ENCODE measurements at regions not wholly inside any gene's neighbourhood (a gene's known extent, or its start where the extent isn't known, plus 50 kb on each side); places are given as distances from the start of the nearest gene placed in this dataset.
A peak's percentile ranks its signal among the peaks of the same experiment; 100 is the strongest.
"Not testable (repeated sequence)": the region's sequence is repeated elsewhere in the genome, so short reads cannot be mapped to it uniquely, and the experiment has no call there.

DNA sequence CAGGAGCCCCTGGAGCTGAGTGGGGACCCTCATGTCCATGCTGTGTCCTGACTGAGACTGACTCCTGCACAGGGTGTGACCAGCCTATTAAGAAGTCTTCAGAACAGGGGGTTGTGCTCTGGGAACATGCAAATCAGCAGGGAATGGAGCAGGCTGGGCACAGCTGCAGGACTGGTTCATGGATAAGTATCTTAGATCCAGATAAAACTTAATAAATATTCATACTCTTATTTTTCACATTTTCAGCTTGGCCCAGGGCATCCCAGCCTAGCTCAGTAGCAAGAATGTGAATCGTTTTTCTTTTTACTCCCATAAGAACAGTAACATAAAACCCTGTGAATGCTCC lies 479.7 kb downstream of the RPIA start:
- H3K27ac Mint-ChIP-seq; H3K9me3 Mint-ChIP-seq (ENCODE audit: low read depth); POLR2A ChIA-PET; ATAC-seq; intact Hi-C loops (cut with DNase I, micrococcal nuclease); H3K27me3 Mint-ChIP-seq; H3K4me1 Mint-ChIP-seq; CTCF ChIA-PET; H3K4me3 Mint-ChIP-seq; H3K36me3 Mint-ChIP-seq (ENCODE audit: low read depth); DNase-seq: not testable (repeated sequence)

DNA sequence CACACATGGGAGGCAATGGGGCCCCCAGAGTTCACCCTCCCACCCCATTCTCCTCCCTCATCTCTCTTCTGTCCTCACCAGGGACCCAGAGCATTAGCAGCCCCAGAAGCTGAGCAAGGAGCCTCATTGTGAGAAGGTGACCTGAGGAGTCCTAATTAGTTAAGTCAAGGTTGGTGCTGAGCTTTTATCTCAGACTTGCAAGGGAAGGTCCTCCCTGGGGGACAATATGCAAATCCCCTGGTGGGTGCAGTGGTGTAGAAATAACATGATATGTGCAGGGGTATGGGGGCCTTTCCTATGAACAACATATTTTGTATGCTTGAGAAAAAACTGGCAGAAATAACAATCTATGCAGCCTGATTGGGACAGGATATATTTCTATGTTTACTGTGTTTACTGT lies 485.5 kb downstream of the RPIA start:
- ATAC-seq; POLR2A ChIA-PET; H3K27ac Mint-ChIP-seq; intact Hi-C loops (cut with DNase I, micrococcal nuclease); H3K4me1 Mint-ChIP-seq; H3K4me3 Mint-ChIP-seq; DNase-seq; H3K27me3 Mint-ChIP-seq; H3K36me3 Mint-ChIP-seq (ENCODE audit: low read depth); H3K9me3 Mint-ChIP-seq (ENCODE audit: low read depth); CTCF ChIA-PET: not testable (repeated sequence)

GRCh38 chr2:89182221-89182620 lies 490.7 kb downstream of the RPIA start:
- POLR2A ChIA-PET; H3K4me1 Mint-ChIP-seq; intact Hi-C loops (cut with DNase I, micrococcal nuclease); H3K9me3 Mint-ChIP-seq (ENCODE audit: low read depth); ATAC-seq; H3K27ac Mint-ChIP-seq; H3K27me3 Mint-ChIP-seq; CTCF ChIA-PET; DNase-seq; H3K36me3 Mint-ChIP-seq (ENCODE audit: low read depth); H3K4me3 Mint-ChIP-seq: not testable (repeated sequence)

GRCh38 chr2:89184746-89185145 lies 493.3 kb downstream of the RPIA start:
- H3K9me3 Mint-ChIP-seq (ENCODE audit: low read depth); DNase-seq; CTCF ChIA-PET; H3K27me3 Mint-ChIP-seq; H3K4me3 Mint-ChIP-seq; POLR2A ChIA-PET; H3K36me3 Mint-ChIP-seq (ENCODE audit: low read depth); ATAC-seq; intact Hi-C loops (cut with DNase I, micrococcal nuclease); H3K27ac Mint-ChIP-seq; H3K4me1 Mint-ChIP-seq: not testable (repeated sequence)

DNA sequence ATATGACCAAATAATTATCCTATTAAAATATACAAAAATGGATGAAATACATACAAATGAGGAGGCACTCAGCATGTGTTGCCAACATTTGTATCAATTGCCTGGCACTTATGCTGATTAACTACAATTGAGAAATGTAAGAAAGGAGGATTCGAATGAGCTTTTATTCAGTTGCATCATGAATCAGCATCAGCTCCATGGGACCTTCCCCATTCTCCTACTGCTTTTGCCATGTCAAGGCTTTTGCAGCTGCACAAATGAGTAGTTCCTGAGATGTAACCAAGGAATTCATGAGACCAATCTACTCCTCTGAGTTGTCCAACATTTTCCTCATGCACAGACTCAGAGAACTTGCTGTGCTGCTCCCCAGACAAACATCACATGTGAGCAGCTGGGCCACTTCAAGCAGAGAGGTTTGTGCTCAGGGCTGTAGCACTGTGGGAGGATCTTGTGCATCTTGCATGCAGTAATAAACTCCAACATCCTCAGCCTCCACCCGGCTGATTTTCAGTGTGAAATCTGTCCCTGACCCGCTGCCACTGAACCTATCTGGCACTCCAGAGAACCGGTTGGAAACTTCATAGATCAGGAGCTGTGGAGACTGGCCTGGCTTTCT lies 504.3 kb downstream of the RPIA start:
- H3K36me3 Mint-ChIP-seq (ENCODE audit: low read depth); intact Hi-C loops (cut with DNase I, micrococcal nuclease): not testable (repeated sequence)

GRCh38 chr2:89196719-89197118 lies 505.2 kb downstream of the RPIA start:
- H3K9me3 Mint-ChIP-seq (ENCODE audit: low read depth); H3K27me3 Mint-ChIP-seq; ATAC-seq; POLR2A ChIA-PET; H3K36me3 Mint-ChIP-seq (ENCODE audit: low read depth); CTCF ChIA-PET; H3K4me1 Mint-ChIP-seq; H3K4me3 Mint-ChIP-seq; H3K27ac Mint-ChIP-seq; intact Hi-C loops (cut with DNase I, micrococcal nuclease); DNase-seq: not testable (repeated sequence)

More for the DNA sequence above, 504.3 kb downstream of the RPIA start:
- CTCF ChIA-PET; POLR2A ChIA-PET; H3K27me3 Mint-ChIP-seq; H3K4me3 Mint-ChIP-seq; H3K9me3 Mint-ChIP-seq (ENCODE audit: low read depth); DNase-seq; H3K4me1 Mint-ChIP-seq; ATAC-seq; H3K27ac Mint-ChIP-seq: not testable (repeated sequence)

- H3K27me3 Mint-ChIP-seq; H3K27ac Mint-ChIP-seq; intact Hi-C loops (cut with DNase I, micrococcal nuclease); ATAC-seq; H3K36me3 Mint-ChIP-seq (ENCODE audit: low read depth); POLR2A ChIA-PET; CTCF ChIA-PET; H3K4me1 Mint-ChIP-seq; H3K9me3 Mint-ChIP-seq (ENCODE audit: low read depth); DNase-seq; H3K4me3 Mint-ChIP-seq: not testable (repeated sequence)
Measured at GRCh38 chr2:89198026-89198425, 506.6 kb downstream of the RPIA start.

DNA sequence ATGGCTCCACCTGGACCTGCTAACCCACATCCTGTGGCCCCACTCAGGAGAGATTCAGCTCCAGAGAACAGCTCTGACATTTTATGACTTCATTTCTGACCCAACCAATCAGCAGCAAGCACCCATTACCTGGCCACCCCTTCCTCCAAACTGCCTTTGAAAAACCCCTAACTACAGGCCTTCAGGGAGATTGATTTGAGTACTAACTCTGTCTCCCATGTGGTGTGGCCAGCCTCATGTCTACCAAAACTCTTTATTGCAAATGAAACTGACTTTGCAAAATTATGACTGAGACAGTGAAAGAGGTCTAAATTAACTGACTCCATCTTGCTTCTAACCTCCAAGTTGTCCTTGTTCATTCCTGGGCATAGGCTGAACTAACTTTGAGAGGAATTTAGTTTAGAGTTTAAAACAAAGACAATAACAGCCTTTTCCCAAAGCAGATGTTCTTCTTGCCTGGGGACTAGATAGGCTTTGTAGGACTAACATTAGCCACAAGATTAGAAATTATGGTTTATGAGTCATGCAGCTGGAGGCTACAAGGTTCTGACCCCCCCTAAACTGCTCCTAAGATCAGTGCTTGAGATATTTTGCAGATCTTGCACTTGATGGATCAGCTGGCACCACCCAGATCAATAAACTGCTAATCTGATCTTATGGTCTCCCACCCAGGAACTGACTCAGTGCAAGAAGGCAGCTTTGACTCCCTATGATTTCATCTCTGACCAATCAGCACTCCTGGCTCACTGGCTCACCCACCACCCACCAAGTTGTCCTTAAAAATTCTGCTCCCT lies 508.2 kb downstream of the RPIA start:
- ATAC-seq; H3K36me3 Mint-ChIP-seq (ENCODE audit: low read depth); intact Hi-C loops (cut with DNase I, micrococcal nuclease); H3K9me3 Mint-ChIP-seq (ENCODE audit: low read depth); DNase-seq; POLR2A ChIA-PET; H3K27me3 Mint-ChIP-seq; H3K27ac Mint-ChIP-seq; H3K4me1 Mint-ChIP-seq; H3K4me3 Mint-ChIP-seq; CTCF ChIA-PET: not testable (repeated sequence)

GRCh38 chr2:89200247-89200527 lies 508.7 kb downstream of the RPIA start:
- ATAC-seq; H3K4me3 Mint-ChIP-seq; POLR2A ChIA-PET; CTCF ChIA-PET; H3K36me3 Mint-ChIP-seq (ENCODE audit: low read depth); H3K27ac Mint-ChIP-seq; intact Hi-C loops (cut with DNase I, micrococcal nuclease); H3K4me1 Mint-ChIP-seq; H3K27me3 Mint-ChIP-seq; H3K9me3 Mint-ChIP-seq (ENCODE audit: low read depth): not testable (repeated sequence)
- DNase-seq, result peak; percentile 5

GRCh38 chr2:89202518-89202917 lies 511.0 kb downstream of the RPIA start:
- ATAC-seq; H3K27ac Mint-ChIP-seq; CTCF ChIA-PET; POLR2A ChIA-PET; DNase-seq; H3K4me1 Mint-ChIP-seq; intact Hi-C loops (cut with DNase I, micrococcal nuclease); H3K27me3 Mint-ChIP-seq; H3K9me3 Mint-ChIP-seq (ENCODE audit: low read depth); H3K4me3 Mint-ChIP-seq; H3K36me3 Mint-ChIP-seq (ENCODE audit: low read depth): not testable (repeated sequence)

DNA sequence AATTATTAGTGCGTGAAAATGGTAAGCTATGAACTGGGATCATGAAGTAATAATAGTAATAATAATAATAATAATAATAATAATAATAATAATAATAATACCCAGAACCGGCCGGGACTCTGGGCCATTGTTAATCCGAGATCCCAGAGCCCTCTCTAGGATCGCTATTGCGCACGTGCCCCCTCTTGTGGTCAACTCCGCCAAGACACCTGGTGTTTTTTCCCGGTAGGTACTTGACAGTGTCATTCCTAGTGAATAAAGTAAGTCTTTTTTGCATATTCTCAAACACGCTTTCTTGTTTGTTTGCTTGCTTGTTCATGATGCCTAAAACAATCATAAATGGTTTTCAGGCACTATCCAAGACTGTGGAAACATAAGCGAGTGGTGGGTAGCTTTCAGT lies 513.7 kb downstream of the RPIA start:
- H3K9me3 Mint-ChIP-seq (ENCODE audit: low read depth); CTCF ChIA-PET; H3K36me3 Mint-ChIP-seq (ENCODE audit: low read depth); H3K4me3 Mint-ChIP-seq; POLR2A ChIA-PET; H3K4me1 Mint-ChIP-seq; ATAC-seq; H3K27me3 Mint-ChIP-seq; intact Hi-C loops (cut with DNase I, micrococcal nuclease); H3K27ac Mint-ChIP-seq: not testable (repeated sequence)
- peak; percentile 68 for DNase-seq

DNA sequence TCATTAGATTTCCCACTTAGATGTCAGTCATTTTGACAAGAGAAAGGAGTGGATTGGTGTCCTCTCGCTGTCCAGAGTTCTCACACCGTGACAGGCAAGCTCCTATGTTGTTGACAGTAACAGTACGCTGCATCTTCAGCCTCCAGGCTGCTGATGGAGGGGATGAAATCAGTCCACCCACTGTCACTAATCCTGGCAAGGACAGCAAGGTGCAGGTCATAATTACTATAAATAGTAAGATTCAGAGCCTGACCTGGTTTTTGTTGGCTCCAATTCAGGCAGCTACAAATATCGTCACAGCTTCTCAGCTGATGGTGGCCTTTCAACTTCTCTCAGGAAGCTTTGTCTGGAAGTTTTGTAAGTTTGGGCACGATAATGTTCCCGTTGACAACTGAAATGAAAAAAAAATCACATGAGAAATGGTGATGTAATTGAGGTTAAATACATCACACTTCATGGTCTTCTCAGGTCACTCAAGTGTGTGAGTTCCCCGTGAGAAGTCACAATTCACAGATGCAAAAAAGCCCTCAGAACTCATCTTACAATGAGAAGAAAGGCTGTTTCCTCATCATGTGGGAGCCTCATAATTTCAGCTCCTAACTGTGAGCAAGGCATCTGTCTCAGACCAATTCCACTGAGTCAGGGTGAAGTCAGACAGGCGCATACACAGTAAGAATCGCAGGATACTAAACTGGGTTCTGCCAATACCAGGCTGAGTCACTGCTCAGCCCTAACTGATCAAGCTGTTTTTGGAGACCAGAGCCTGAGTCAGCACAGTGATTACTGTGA lies 516.9 kb downstream of the RPIA start:
- H3K4me1 Mint-ChIP-seq; H3K27ac Mint-ChIP-seq; DNase-seq; POLR2A ChIA-PET; H3K27me3 Mint-ChIP-seq; intact Hi-C loops (cut with DNase I, micrococcal nuclease); H3K4me3 Mint-ChIP-seq; CTCF ChIA-PET; H3K36me3 Mint-ChIP-seq (ENCODE audit: low read depth); H3K9me3 Mint-ChIP-seq (ENCODE audit: low read depth); ATAC-seq: not testable (repeated sequence)

Data from activated CD4-positive, alpha-beta T cell treated with anti-CD3 and anti-CD28 coated beads for 36 hours (primary cell).